ENCODE measurements at regions not wholly inside any gene's neighbourhood (a gene's known extent, or its start where the extent isn't known, plus 50 kb on each side); places are given as distances from the start of the nearest gene placed in this dataset.

GRCh38 chr6:1054653-1055014 lies 257.3 kb upstream of the FOXQ1 start:
- no peak for DNase-seq

GRCh38 chr6:1053586-1053985 lies 258.3 kb upstream of the FOXQ1 start:
- DNase-seq, result no peak

- no peak for DNase-seq
Measured at GRCh38 chr6:1052262-1052661, 259.6 kb upstream of the FOXQ1 start.

- no peak for DNase-seq
Measured at GRCh38 chr6:1049900-1050299, 262.0 kb upstream of the FOXQ1 start.

GRCh38 chr6:1049170-1049569 lies 262.7 kb upstream of the FOXQ1 start:
- no peak for DNase-seq

GRCh38 chr6:1047981-1048541 lies 263.8 kb upstream of the FOXQ1 start:
- no peak for DNase-seq

GRCh38 chr6:1045239-1045638 lies 266.7 kb upstream of the FOXQ1 start:
- DNase-seq, result no peak

- no peak for DNase-seq
Measured at GRCh38 chr6:1044040-1044836, 267.7 kb upstream of the FOXQ1 start.

- DNase-seq, result no peak
Measured at GRCh38 chr6:1043458-1043836, 268.5 kb upstream of the FOXQ1 start.

- DNase-seq, result no peak
Measured at GRCh38 chr6:1042583-1043457, 269.1 kb upstream of the FOXQ1 start.

- no peak for DNase-seq
Measured at GRCh38 chr6:1040393-1040792, 271.5 kb upstream of the FOXQ1 start.

- DNase-seq, result no peak
Measured at GRCh38 chr6:1039746-1040145, 272.2 kb upstream of the FOXQ1 start.

- no peak for DNase-seq
Measured at GRCh38 chr6:1039191-1039590, 272.7 kb upstream of the FOXQ1 start.

- DNase-seq, result no peak
Measured at GRCh38 chr6:1037430-1038202, 274.3 kb upstream of the FOXQ1 start.

GRCh38 chr6:1035401-1035800 lies 276.5 kb upstream of the FOXQ1 start:
- DNase-seq, result no peak

GRCh38 chr6:1031720-1032119 lies 280.2 kb upstream of the FOXQ1 start:
- no peak for DNase-seq

GRCh38 chr6:1029141-1029540 lies 282.8 kb upstream of the FOXQ1 start:
- no peak for DNase-seq

GRCh38 chr6:1028723-1029122 lies 283.2 kb upstream of the FOXQ1 start:
- DNase-seq, result no peak

- DNase-seq, result no peak
Measured at GRCh38 chr6:1027795-1028569, 283.9 kb upstream of the FOXQ1 start.

GRCh38 chr6:1027109-1027794 lies 284.6 kb upstream of the FOXQ1 start:
- DNase-seq, result no peak

- DNase-seq, result no peak
Measured at GRCh38 chr6:1025821-1026220, 286.1 kb upstream of the FOXQ1 start.

GRCh38 chr6:1024587-1024986 lies 287.3 kb upstream of the FOXQ1 start:
- DNase-seq, result no peak

All from NCI-H774 (cell line).